Glutamatergic neuron (in vitro differentiated cells): ENCODE measurements at regions not wholly inside any gene's neighbourhood (a gene's known extent, or its start where the extent isn't known, plus 50 kb on each side); places are given as distances from the start of the nearest gene placed in this dataset.

Source experiments
- DNase-seq: peaks from one replicate; pipeline ENCODE4 v3.0.0; 2022
- H3K27ac Mint-ChIP-seq: one replicate; pipeline ENCODE4 v1.8.0; 2020; ENCODE audit warnings: mild to moderate bottlenecking, mixed read lengths, inconsistent platforms; ENCODE audit not compliant: unreplicated experiment
- H3K27me3 Mint-ChIP-seq: one replicate; pipeline ENCODE4 v1.8.0; 2020; ENCODE audit warnings: mild to moderate bottlenecking, moderate library complexity, mixed read lengths, inconsistent platforms; ENCODE audit not compliant: unreplicated experiment
- H3K36me3 Mint-ChIP-seq: one replicate; pipeline ENCODE4 v1.8.0; 2020; ENCODE audit warnings: mild to moderate bottlenecking, mixed read lengths, inconsistent platforms; ENCODE audit not compliant: unreplicated experiment
- H3K4me1 Mint-ChIP-seq: one replicate; pipeline ENCODE4 v1.8.0; 2020; ENCODE audit warnings: mild to moderate bottlenecking, low read depth, mixed read lengths, inconsistent platforms; ENCODE audit not compliant: unreplicated experiment
- H3K4me3 Mint-ChIP-seq: one replicate; pipeline ENCODE4 v1.8.0; 2020; ENCODE audit warnings: mild to moderate bottlenecking, mixed read lengths, inconsistent platforms; ENCODE audit not compliant: unreplicated experiment
- H3K9me3 Mint-ChIP-seq: one replicate; pipeline ENCODE4 v1.8.0; 2020; ENCODE audit warnings: mild to moderate bottlenecking, moderate library complexity, mixed read lengths, inconsistent platforms; ENCODE audit not compliant: unreplicated experiment
- CTCF ChIP-seq: fragments of 200-600 bp; sonication (generic); IDR thresholded peaks from one replicate; pipeline ENCODE4 v1.5.0; 2021; ENCODE audit not compliant: partially characterized antibody, unreplicated experiment

- Mint-ChIP-seq H3K4me1 (no peaks in the 10 kb centered on the region), H3K27ac (no peak overlapping the region), H3K9me3 (peaks cover 3% of the 10 kb centered on the region), H3K4me3 (no peak overlapping the region), H3K27me3 (peaks cover 1% of the 10 kb centered on the region), H3K36me3 (peaks cover 5% of the 10 kb centered on the region)
- TF ChIP-seq CTCF, result no peak
- DNase-seq, result no peak
Measured at GRCh38 chr4:38463268-38463958, 200.6 kb upstream of the KLF3 start.

GRCh38 chr4:38464328-38464727 is 199.7 kb upstream of the KLF3 start:
- H3K4me1 Mint-ChIP-seq, result no peaks in the 10 kb centered on the region
- peaks cover 1% of the 10 kb centered on the region for H3K27me3 Mint-ChIP-seq
- peaks cover 3% of the 10 kb centered on the region for H3K9me3 Mint-ChIP-seq
- no peak for TF ChIP-seq CTCF
- H3K36me3 Mint-ChIP-seq, result peaks cover 5% of the 10 kb centered on the region
- H3K4me3 Mint-ChIP-seq, result no peak overlapping the region
- H3K27ac Mint-ChIP-seq, result no peak overlapping the region
- DNase-seq, result no peak

GRCh38 chr4:38466401-38466800 is 197.6 kb upstream of the KLF3 start:
- DNase-seq, result no peak
- Mint-ChIP-seq H3K4me3 (no peak overlapping the region), H3K27ac (no peak overlapping the region), H3K27me3 (peaks cover 1% of the 10 kb centered on the region), H3K4me1 (no peaks in the 10 kb centered on the region), H3K36me3 (peaks cover 5% of the 10 kb centered on the region), H3K9me3 (peaks cover 3% of the 10 kb centered on the region)
- no peak for TF ChIP-seq CTCF

GRCh38 chr4:38467296-38467695 is 196.7 kb upstream of the KLF3 start:
- no peak for DNase-seq
- Mint-ChIP-seq H3K4me1 (no peaks in the 10 kb centered on the region), H3K27me3 (peaks cover 1% of the 10 kb centered on the region), H3K9me3 (peaks cover 3% of the 10 kb centered on the region), H3K4me3 (no peak overlapping the region), H3K36me3 (peaks cover 5% of the 10 kb centered on the region), H3K27ac (no peak overlapping the region)
- no peak for TF ChIP-seq CTCF

GRCh38 chr4:38468339-38468866 is 195.6 kb upstream of the KLF3 start:
- peaks cover 5% of the 10 kb centered on the region for H3K36me3 Mint-ChIP-seq
- TF ChIP-seq CTCF, result no peak
- no peaks in the 10 kb centered on the region for H3K4me1 Mint-ChIP-seq
- peaks cover 3% of the 10 kb centered on the region for H3K9me3 Mint-ChIP-seq
- H3K27ac Mint-ChIP-seq, result no peak overlapping the region
- peaks cover 1% of the 10 kb centered on the region for H3K27me3 Mint-ChIP-seq
- DNase-seq, result no peak
- no peak overlapping the region for H3K4me3 Mint-ChIP-seq
